Right ventricle myocardium inferior (tissue), 1 donor: ENCODE measurements at regions not wholly inside any gene's neighbourhood (a gene's known extent, or its start where the extent isn't known, plus 50 kb on each side); places are given as distances from the start of the nearest gene placed in this dataset.

Experiments used
- ATAC-seq: fragments of 200-7000 bp; cut with Tn5 transposase; one replicate; pipeline ENCODE4 v1.9.1; 2020; ENCODE audit warnings: mild to moderate bottlenecking, moderate library complexity
- DNase-seq: peaks from one replicate; pipeline ENCODE4 v3.0.0; 2021; ENCODE audit errors: missing footprints
- intact Hi-C: fragments of 100-400 bp; cut with DNase I; formaldehyde crosslinking; loops from one replicate; pipeline ENCODE4 v1.11.0; 2022
- donor health status: DM: no; HTN: yes; CAD: no; lungs with severe emphysema.

GRCh38 chr6:90411292-90411781 is 114.7 kb upstream of the BACH2 start:
- intact Hi-C loops: no loop called here
- no peak for DNase-seq
- no peak for ATAC-seq

DNA sequence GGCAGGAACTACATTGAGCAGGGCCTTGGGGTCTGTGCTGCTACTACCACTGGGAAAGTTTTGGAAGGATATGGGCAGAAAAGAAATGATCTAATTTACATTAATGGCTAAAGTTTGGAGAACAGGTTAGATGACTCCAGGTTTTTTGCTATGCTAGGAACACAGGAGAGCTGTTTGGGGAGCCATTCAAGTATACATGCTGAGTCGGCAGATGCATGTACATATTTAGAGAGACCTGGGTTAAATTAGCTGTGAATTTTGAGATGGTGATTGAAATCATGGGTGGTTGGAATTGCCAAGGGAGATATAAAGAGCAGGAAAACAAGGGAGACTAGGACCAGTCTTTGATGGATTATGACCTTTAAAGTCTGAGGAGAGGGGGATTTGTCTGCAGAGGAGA is 113.1 kb upstream of the BACH2 start:
- intact Hi-C loops: no loop called here
- no peak for DNase-seq
- no peak for ATAC-seq

GRCh38 chr6:90406957-90407356 is 110.3 kb upstream of the BACH2 start:
- no peak for ATAC-seq
- no peak for DNase-seq
- intact Hi-C loops: no loop called here

- intact Hi-C loops: no loop called here
- no peak for DNase-seq
- no peak for ATAC-seq
Observed at GRCh38 chr6:90406142-90406794, 109.6 kb upstream of the BACH2 start.

DNA sequence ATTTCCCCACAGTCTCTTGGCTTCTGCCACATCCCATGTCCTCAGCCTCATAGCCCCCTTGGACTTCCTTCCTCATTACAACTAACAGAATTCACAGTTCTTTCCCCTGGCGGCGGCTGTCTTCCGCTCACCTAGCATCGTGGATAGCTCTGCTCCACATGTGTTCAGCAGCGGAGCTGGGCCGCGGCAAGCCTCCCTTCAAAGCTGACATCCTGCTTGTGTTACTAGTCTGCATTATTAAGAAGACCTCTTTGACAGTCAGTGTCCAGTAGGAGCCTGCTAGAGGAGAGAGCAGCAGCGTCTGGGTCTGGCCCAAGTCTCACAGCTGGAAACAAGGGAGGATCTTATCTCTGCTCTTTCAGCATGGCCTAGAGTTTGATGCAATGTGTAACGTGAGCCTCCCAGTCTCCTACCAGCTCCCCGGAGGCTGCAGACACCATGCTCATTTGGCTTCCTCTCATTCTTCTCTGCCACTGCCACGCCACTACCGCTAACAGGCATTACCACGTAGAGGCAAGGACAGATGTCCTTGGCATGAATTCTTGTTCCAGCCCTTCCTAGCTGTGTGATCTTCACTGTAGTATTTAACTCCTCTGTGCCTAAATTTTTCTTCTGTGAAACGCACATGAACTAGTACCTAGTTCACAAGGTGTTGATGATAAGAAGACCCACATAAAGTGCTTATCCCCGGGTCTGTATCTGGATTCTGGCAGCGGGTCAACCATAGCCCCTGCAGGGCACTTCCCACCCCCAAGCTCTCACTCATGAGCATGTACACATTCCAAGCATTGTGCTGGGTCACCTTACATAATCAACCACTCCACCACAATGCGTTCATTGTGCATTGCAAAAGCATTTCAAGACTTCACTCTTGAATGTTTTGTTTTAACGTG is 107.1 kb upstream of the BACH2 start:
- DNase-seq: peak; percentile 76
- ATAC-seq: peak; percentile 82
- intact Hi-C loops: no loop called here

- DNase-seq (no peak), ATAC-seq (no peak)
- intact Hi-C loops: no loop called here
Observed at GRCh38 chr6:90402831-90403192, 106.2 kb upstream of the BACH2 start.

DNA sequence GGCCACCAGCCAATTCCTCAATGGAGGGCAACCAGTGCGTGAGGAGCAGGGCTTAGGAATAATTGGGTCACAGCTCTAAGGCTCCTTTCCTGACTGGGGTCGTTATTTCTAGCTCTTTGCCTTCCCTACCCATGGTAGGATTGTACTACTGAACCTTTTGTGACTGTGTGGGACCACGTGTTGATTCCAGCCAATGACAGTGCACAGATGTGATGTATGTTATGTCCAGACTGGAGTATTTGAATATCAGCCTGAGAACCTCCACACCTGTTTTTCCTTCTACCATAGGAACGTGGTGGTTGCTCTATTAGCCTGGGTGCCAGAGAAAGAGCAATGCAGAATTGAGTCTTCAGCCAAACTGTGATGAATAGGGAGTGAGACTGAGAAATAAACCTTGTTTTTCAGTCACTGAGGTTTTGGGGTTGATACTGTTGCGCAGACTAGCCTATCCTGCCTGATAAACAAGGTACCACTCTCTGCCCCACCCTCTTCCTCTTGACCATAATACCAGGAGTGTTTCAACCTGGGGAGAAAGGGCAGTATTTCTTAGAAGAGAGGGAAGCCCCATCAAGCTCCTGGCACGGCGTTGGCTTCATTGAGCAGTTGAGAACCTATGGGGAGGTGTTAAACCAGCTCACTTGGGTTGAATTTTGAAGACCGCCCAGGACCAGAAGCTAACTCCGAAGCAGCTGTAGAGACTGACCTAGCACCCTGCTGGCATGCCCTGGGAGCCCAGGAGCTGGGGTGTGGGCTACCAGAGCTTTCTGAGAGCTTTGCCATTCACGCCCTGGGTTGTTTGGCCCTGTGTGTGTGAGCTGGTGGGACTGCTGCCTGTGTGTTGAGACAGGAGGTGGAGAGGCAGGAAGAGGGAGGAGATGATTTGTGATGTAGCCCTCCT is 105.5 kb upstream of the BACH2 start:
- DNase-seq (no peak), ATAC-seq (no peak)
- intact Hi-C loops: no loop called here

DNA sequence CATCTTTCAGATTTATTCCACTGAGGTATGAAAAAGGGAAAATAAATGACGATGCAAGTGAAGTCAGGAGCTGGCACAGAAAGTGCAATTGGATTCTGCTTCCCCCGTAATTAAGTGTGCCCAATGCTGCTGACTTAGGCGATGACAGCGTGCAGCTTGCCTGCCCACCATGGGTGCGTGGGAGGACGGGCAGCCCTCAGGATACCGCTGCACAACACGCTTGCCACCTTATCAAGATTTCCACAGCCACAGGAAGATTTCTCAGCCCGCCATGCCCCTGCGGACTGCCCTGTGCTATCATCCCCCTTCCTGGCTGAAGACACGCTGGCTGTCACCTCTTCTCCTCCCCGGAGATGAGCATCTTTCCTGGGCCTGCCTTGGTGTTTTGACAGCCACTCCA is 103.3 kb upstream of the BACH2 start:
- no peak for ATAC-seq
- intact Hi-C loops: loop anchor here (10.0 kb wide), 1 partner anchor 455 kb away; no protein-coding TSS in a partner anchor
- no peak for DNase-seq

- ATAC-seq (no peak), DNase-seq (no peak)
- intact Hi-C loops: loop anchor here (10.0 kb wide), 1 partner anchor 453 kb away; no protein-coding TSS in a partner anchor
Observed at GRCh38 chr6:90397929-90398674, 101.5 kb upstream of the BACH2 start.

GRCh38 chr6:90397047-90397446 is 100.4 kb upstream of the BACH2 start:
- intact Hi-C loops: loop anchor here (10.0 kb wide), 1 partner anchor 452 kb away; no protein-coding TSS in a partner anchor
- ATAC-seq (no peak), DNase-seq (no peak)

GRCh38 chr6:90393232-90393884 is 96.7 kb upstream of the BACH2 start:
- intact Hi-C loops: loop anchor here (2.0 to 10.0 kb wide), 4 partner anchors 84 to 449 kb away; no protein-coding TSS in a partner anchor
- no peak for DNase-seq
- peak; percentile 72 for ATAC-seq

- DNase-seq (no peak), ATAC-seq (no peak)
- intact Hi-C loops: loop anchor here (5.0 to 10.0 kb wide), 2 partner anchors 87 to 446 kb away; no protein-coding TSS in a partner anchor
Observed at GRCh38 chr6:90390379-90390778, 93.7 kb upstream of the BACH2 start.

- intact Hi-C loops: no loop called here
- DNase-seq (no peak), ATAC-seq (no peak)
Observed at GRCh38 chr6:90388395-90388794, 91.8 kb upstream of the BACH2 start.

DNA sequence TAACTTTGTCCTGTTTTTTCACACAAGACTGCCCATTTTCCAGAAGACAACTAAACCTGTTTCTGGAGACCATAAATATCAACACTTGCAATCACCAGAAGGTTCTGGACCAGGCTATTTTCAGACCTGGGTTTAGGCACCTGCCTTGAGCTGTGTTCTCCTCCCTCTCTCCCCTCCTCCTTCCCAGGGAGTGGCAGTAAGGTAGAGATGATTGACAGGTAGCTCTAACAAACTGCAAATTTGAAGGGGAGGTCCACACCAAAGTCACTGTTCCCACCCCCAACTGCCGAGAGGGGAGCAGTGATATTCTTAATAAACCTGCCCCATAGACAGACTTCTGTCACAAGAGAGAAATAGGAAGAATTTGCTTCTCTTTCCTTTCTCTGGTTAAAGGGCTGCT is 91.2 kb upstream of the BACH2 start:
- no peak for ATAC-seq
- no peak for DNase-seq
- intact Hi-C loops: no loop called here

DNA sequence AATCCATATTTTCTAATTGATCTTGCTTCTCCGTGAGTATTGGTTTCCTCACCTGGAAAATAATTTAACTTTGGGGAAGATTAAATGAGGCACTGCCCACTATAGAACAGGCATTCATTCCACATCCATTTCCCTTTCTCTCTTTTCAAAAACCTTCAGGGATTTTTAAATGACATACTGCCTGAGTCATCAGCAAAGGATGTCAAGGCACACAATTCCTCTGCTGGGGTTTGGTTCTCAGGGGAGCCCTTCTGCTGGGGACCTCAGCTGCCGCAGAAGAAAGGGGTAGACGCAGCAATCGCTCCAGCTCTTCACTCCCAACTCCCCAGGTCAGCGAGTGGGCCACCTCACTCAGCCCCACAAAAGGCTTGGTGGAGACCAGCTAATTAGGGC is 90.7 kb upstream of the BACH2 start:
- DNase-seq (no peak), ATAC-seq (no peak)
- intact Hi-C loops: no loop called here

DNA sequence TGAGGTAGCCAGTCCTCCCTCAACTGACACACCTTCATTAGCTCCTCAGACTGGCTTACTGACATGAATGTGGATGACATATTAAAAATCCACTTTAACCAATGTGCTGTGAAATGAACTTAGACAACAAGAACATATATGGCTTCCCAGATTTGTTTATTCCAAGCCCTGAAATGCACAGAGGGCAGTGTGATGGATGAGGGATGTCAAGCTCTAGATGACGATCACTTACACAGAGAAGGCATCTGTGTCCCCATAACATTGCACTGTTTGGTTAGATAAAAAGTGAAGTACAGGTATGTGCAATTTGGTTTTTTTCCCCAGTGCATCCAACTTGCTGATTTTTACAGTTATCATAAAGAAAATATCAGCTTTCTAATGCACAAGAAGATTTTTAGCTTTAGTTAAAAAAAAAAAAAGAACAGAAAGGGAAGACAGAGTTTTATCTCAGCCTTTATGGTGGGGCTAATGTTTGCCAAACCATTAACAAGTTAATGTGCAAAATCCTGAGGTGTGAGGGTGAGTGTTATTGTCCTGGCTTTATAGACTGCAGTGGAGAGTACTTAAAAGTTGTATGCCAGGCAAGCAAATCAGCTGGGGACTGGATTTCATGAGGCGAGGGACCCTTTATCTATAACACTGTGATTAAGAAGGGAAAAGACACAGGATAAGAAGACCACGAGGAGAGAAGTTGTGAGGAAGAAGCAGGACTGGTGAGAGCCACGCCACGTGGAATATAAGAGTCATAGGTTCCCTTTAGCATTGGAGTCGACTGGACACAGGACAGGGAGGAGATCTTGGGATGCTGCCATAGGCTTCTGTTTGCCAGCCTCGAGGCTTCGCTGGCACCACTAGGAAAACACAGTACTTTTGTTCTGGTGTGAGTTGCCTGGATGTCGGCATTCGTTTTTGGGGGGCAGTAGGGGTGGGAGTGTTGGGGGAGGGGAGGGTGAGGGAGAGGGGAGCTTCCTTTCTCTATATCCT is 90.0 kb upstream of the BACH2 start:
- ATAC-seq (no peak), DNase-seq (no peak)
- intact Hi-C loops: no loop called here
